HL-60 (cell line): ENCODE measurements at regions not wholly inside any gene's neighbourhood (a gene's known extent, or its start where the extent isn't known, plus 50 kb on each side); places are given as distances from the start of the nearest gene placed in this dataset.

Experiments
- POLR2AphosphoS5 ChIP-seq: IDR thresholded peaks from 2 replicates; pipeline ENCODE4 v1.6.1; 2012; ENCODE audit warnings: low read depth
- TF ChIP-seq, protein P1 (sequence below): IDR thresholded peaks from one replicate; pipeline ENCODE4 v1.5.1; 2011; ENCODE audit warnings: low read length, control low read depth, inconsistent platforms; ENCODE audit not compliant: insufficient read depth
- TF ChIP-seq, protein P2 (sequence below): IDR thresholded peaks from 2 replicates; pipeline ENCODE4 v1.6.1; 2012; ENCODE audit warnings: low read depth; ENCODE audit not compliant: insufficient replicate concordance

DNA sequence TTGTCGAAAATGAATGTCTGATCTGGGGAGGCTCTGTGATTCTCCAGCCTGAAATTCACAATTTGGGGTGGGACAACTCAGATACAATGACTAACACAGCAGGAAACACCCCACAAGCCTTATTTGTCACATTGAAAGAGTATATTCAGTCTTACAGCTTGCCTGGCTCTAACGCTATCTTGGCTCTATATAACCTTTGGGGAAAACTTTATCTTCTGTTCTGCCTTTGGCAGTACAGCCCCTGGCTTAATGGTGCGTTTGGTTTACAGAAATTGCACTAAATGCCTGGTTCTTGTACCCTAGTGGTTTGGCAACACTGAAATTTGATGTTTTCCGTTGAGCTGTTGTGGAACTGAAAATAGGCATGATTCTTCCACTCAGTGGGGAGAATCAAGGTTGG, 178.1 kb upstream of the VEGFC start:
- TF ChIP-seq, protein P1, sequence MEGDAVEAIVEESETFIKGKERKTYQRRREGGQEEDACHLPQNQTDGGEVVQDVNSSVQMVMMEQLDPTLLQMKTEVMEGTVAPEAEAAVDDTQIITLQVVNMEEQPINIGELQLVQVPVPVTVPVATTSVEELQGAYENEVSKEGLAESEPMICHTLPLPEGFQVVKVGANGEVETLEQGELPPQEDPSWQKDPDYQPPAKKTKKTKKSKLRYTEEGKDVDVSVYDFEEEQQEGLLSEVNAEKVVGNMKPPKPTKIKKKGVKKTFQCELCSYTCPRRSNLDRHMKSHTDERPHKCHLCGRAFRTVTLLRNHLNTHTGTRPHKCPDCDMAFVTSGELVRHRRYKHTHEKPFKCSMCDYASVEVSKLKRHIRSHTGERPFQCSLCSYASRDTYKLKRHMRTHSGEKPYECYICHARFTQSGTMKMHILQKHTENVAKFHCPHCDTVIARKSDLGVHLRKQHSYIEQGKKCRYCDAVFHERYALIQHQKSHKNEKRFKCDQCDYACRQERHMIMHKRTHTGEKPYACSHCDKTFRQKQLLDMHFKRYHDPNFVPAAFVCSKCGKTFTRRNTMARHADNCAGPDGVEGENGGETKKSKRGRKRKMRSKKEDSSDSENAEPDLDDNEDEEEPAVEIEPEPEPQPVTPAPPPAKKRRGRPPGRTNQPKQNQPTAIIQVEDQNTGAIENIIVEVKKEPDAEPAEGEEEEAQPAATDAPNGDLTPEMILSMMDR: no peak
- TF ChIP-seq, protein P2, sequence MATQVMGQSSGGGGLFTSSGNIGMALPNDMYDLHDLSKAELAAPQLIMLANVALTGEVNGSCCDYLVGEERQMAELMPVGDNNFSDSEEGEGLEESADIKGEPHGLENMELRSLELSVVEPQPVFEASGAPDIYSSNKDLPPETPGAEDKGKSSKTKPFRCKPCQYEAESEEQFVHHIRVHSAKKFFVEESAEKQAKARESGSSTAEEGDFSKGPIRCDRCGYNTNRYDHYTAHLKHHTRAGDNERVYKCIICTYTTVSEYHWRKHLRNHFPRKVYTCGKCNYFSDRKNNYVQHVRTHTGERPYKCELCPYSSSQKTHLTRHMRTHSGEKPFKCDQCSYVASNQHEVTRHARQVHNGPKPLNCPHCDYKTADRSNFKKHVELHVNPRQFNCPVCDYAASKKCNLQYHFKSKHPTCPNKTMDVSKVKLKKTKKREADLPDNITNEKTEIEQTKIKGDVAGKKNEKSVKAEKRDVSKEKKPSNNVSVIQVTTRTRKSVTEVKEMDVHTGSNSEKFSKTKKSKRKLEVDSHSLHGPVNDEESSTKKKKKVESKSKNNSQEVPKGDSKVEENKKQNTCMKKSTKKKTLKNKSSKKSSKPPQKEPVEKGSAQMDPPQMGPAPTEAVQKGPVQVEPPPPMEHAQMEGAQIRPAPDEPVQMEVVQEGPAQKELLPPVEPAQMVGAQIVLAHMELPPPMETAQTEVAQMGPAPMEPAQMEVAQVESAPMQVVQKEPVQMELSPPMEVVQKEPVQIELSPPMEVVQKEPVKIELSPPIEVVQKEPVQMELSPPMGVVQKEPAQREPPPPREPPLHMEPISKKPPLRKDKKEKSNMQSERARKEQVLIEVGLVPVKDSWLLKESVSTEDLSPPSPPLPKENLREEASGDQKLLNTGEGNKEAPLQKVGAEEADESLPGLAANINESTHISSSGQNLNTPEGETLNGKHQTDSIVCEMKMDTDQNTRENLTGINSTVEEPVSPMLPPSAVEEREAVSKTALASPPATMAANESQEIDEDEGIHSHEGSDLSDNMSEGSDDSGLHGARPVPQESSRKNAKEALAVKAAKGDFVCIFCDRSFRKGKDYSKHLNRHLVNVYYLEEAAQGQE: no peak
- no peak for TF ChIP-seq POLR2AphosphoS5
